Glomerular visceral epithelial cell (primary cell): ENCODE measurements at regions not wholly inside any gene's neighbourhood (a gene's known extent, or its start where the extent isn't known, plus 50 kb on each side); places are given as distances from the start of the nearest gene placed in this dataset.

Experiments
- DNase-seq: peaks from one replicate; pipeline ENCODE4 v3.0.0-alpha.2; 2016; ENCODE audit errors: extremely low spot score

GRCh38 chr6:40194447-40195170 lies 260.3 kb upstream of the MOCS1 start:
- DNase-seq = no peak

- no peak for DNase-seq
These were observed 258.3 kb upstream of the MOCS1 start for GRCh38 chr6:40192516-40192915.

- DNase-seq = no peak
These were observed 254.7 kb upstream of the MOCS1 start for GRCh38 chr6:40188931-40189330.

- DNase-seq = no peak
These were observed 253.4 kb upstream of the MOCS1 start for GRCh38 chr6:40187535-40188144.

DNA sequence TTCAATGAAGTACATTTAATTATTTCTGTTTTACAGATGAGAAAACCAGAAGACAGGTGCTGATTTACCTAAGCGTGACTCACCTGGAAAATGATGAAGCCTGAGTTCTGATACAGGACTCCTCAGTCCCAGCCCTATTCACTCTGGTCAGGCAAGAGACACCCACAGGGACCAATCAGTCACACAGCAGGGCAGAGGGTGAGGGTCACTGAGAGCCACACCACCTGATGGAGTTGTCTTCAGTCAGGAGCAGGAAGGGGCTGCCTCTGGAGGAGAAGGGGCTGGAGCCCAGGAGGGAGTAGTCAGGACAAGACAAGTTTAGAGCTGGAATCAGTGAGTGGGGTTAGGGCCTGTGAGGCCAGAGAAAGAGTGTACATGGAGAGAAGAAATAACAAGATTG lies 251.2 kb upstream of the MOCS1 start:
- no peak for DNase-seq

DNA sequence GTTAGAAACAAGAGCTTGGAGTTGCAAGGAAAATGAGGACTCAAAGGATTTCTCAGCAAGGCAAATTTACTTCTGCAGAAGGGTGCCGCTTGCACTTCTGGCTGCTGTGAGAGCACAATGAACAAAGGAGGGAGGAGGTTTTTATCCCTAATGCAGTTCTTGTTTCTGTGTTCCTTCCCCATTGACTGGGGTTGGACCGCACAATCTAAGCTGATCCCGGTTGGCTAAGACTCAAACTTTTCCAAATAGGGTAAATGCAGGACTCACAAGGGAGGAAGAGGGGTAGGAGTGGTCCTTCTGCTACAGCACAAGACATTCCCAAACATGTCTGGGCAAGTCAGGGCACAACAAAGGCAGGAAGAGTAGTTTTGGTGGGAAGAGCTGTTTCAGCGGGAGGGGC lies 249.6 kb upstream of the MOCS1 start:
- DNase-seq = no peak

- DNase-seq = no peak
These were observed 247.1 kb upstream of the MOCS1 start for GRCh38 chr6:40181367-40181766.

- no peak for DNase-seq
These were observed 246.0 kb upstream of the MOCS1 start for GRCh38 chr6:40180271-40180670.

DNA sequence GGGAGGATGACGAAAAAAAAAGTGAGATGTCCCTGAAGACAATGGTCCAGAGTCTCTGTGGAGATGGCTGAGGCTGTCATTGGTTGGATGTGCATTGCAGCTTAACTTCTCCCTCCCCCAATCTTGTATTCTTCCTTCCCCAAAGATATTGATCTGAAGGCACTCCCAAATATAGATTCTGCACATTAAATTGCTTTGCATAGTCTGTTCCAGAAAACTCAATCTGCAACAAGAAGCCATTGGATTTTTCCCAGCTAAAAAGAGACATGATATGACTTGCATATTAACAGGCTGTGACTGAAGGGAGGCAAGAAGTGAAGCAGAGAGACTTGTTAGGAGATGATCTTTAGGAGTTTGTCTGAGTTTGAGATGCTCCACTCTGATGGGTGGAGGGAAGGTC lies 245.2 kb upstream of the MOCS1 start:
- no peak for DNase-seq

GRCh38 chr6:40177598-40177997 lies 243.3 kb upstream of the MOCS1 start:
- no peak for DNase-seq

GRCh38 chr6:40176152-40176551 lies 241.9 kb upstream of the MOCS1 start:
- DNase-seq = no peak

DNA sequence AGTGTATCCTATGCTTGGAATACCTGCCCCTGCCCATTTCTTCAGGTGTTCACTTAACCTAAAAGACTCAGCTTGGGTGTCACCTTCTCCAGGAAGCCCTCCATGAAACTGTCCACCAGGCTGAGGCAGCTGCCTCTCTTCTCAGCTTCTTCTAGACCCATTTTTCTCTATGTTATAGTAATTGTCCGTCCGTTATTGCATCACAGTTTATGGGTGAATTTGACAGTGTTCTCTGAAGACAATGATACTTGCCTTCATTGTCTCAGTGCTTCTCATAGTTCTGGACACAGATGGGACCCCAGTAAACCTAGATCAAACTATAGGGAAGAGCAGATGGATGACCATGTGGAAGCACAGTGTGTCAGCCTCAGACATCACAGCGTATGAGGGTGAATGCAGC lies 238.0 kb upstream of the MOCS1 start:
- DNase-seq = no peak

GRCh38 chr6:40171343-40171742 lies 237.1 kb upstream of the MOCS1 start:
- no peak for DNase-seq

- no peak for DNase-seq
These were observed 236.6 kb upstream of the MOCS1 start for GRCh38 chr6:40170856-40171255.

DNA sequence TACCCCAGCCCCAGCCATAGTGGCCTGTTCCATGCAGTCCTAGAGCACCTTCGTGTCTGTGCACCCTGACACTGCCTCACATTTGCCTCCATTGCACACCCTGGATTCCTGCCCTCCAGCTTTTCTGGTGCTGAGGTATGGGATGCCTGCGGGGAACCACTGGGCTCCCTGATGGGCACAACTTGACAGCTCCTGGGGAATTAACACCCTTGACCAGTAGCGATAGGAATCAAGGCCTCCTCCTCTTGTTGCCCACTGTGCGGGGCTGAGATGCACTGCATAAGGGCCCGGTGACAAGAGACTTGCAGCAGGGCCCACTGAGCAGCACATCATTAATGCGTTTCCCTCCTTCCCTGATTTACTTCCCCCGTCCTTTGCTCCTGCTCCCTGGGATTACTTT lies 235.6 kb upstream of the MOCS1 start:
- DNase-seq = no peak

- no peak for DNase-seq
These were observed 232.7 kb upstream of the MOCS1 start for GRCh38 chr6:40166963-40167362.

DNA sequence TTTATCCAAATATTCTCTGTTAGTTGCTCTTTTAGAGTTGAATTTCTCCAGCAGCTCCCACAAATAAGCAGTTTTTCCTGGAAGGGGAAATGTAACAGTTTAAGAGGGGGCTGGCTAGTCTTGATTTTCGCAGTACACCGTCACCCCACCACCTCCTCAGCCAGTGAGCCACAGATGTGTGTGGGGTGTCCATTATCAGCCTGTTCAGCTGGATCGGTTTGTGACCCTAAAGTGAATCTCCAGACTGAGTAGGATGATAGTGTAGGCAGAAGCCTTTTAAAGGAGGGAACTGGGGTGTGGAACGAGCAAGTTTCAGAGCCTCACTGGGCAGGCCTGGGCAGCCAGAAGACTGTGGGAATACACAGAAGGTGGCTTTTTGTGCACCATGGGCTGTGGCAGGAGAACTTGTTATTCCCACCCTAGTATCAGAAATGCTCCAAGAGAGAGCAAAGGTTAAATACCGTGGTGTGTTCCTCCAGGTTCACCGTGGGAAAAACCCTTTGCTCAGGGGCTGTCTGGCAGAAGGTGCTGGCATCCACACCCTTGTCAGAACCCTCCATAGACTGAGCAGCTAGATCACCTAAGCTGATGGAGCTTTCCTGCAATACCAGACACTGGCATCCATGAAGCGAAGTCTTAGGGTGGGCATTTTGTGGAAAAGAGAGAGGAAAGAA lies 230.9 kb upstream of the MOCS1 start:
- DNase-seq = no peak

- no peak for DNase-seq
These were observed 230.1 kb upstream of the MOCS1 start for GRCh38 chr6:40164345-40164755.

GRCh38 chr6:40163924-40164323 lies 229.7 kb upstream of the MOCS1 start:
- no peak for DNase-seq

DNA sequence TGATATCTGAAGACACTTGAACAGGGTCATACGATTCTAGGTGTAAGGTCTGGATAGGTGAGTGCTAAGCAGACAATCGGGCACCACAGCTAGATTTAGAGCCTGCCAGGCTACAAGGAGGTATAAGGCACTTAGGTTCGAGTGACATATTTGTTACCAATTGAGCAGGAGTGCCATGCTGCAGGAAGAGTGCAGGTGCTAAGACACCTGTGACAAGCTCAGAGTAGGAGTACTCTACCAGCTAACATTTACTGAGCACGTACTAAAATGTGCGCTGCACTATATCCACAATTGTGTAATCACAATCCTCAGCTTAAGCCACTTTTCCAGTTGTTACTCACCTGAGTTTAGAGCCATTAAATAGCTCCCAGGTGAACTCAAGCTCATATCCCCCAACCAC lies 227.8 kb upstream of the MOCS1 start:
- no peak for DNase-seq

DNA sequence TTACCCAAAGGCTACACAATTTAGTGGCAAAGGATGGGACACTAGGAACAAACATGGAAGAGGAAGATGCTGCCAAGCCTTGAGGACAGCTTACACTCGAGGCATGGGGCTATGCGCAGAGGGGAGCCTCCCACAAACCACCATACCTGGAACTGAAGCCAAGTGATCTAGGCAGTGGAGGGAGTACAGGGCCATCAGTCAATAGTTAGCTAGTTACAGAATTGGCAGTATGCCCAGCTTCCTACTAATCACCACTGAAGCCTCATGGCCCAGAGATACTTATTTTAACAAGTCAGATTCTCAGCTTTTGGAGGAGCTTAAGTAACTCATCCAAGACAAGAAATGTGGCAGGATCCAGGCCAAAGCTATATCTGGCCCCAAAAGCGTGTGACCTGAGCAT lies 226.6 kb upstream of the MOCS1 start:
- no peak for DNase-seq

DNA sequence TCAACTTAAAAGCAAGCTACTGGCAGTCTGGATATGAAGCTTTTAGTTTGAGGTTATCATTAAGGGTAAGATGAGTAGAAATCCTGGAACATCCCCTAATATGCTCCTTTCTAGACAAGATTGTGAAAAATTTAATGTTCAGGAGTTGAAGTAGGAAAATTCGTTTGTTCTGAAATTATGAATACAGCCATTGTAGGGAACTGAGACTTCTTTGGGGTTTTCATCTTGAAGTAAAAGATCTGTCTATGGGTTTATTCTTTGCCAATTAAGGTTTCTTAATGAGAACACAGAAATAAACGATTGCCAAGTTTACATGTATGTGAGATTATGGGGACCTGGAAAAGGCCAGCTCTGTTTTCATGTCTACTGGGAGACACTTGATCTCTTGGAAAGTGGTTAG lies 225.6 kb upstream of the MOCS1 start:
- DNase-seq = no peak

- DNase-seq = no peak
These were observed 218.6 kb upstream of the MOCS1 start for GRCh38 chr6:40152701-40153436.
